Lower leg skin (tissue), 4 donors: ENCODE measurements at regions not wholly inside any gene's neighbourhood (a gene's known extent, or its start where the extent isn't known, plus 50 kb on each side); places are given as distances from the start of the nearest gene placed in this dataset.

Experiments used
- DNase-seq, 2 donors: peaks; one replicate each; pipeline ENCODE4 v3.0.0-alpha.2; 2019; ENCODE audit warnings: low spot score in 2 of 2
- H3K4me3 ChIP-seq: fragments of 200-600 bp; sonication (generic); 2 replicates; pipeline ENCODE4 v1.5.1; 2017; ENCODE audit warnings: mild to moderate bottlenecking, low read depth; ENCODE audit not compliant: poor library complexity, severe bottlenecking
- POLR2A ChIP-seq, 2 donors: fragments of 450-650 bp; IDR thresholded peaks; one replicate each; pipeline ENCODE4 v1.6.1; 2016 to 2017; ENCODE audit warnings: antibody characterized with exemption in 2 of 2, mild to moderate bottlenecking in 1 of 2, moderate library complexity in 1 of 2
- WGBS, 2 donors: methylation state at CpG; one replicate each; pipeline ENCODE4 v1.1.5; 2018; 5-methylcytosine and 5-hydroxymethylcytosine counted together
- intact Hi-C: fragments of 100-400 bp; cut with DNase I; formaldehyde crosslinking; loops from one replicate; pipeline ENCODE4 v1.15.0; 2023; ENCODE audit warnings: low total_unique reads
- TF ChIP-seq, protein P1 (sequence below), 3 donors: fragments of 450-650 bp; IDR thresholded peaks; one replicate each; pipeline ENCODE4 v1.5.1; 2016; ENCODE audit warnings: antibody characterized with exemption in 3 of 3, mild to moderate bottlenecking in 3 of 3, moderate library complexity in 2 of 3

DNA sequence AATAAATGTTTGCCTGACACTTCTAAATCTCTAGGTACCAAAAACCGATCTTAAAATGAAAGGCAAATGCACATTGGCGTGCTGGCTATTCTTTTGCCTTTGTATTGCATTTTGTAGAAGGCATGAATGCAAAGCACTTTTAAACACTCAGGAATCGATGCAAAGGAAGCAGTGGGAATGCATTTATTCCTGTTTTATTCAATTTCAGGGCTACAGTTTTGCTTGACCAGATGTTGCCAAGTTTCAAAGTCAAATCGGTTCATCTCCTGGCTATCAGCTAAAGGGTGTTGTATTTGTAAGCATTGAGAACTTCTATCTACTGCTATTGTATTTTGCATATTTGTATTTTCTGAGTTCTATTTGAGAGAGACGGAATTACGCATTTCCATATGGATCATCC lies 659.8 kb upstream of the SLC35B3 start:
- DNase-seq: no peak
- TF ChIP-seq, protein P1, sequence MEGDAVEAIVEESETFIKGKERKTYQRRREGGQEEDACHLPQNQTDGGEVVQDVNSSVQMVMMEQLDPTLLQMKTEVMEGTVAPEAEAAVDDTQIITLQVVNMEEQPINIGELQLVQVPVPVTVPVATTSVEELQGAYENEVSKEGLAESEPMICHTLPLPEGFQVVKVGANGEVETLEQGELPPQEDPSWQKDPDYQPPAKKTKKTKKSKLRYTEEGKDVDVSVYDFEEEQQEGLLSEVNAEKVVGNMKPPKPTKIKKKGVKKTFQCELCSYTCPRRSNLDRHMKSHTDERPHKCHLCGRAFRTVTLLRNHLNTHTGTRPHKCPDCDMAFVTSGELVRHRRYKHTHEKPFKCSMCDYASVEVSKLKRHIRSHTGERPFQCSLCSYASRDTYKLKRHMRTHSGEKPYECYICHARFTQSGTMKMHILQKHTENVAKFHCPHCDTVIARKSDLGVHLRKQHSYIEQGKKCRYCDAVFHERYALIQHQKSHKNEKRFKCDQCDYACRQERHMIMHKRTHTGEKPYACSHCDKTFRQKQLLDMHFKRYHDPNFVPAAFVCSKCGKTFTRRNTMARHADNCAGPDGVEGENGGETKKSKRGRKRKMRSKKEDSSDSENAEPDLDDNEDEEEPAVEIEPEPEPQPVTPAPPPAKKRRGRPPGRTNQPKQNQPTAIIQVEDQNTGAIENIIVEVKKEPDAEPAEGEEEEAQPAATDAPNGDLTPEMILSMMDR (IDR thresholded peaks at IDR 0.05): no peak
- TF ChIP-seq POLR2A (IDR thresholded peaks at IDR 0.05): no peak
- 87 to 95% methylated on average over 6 of the region's 6 CpGs for WGBS, 2 donors
- intact Hi-C loops: no loop called here
- no peak overlapping the region for H3K4me3 ChIP-seq

DNA sequence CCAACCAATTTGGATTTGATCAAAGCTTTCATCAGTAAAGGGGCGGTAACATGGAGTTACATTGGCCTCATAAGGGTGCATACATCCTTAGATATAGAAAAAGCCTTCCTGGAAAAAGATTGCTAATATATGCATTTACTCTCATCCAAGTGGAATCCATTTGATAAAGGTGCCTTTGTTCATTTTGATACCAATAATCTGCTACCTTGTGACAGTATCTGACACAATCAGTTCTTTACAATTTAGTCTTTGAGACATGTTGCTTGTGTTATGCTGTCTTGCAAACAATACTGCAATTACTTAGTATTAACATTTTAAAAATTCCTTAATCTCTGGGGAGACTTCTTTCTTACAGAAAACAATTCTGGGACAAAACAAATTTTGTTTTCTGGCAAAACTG lies 654.4 kb upstream of the SLC35B3 start:
- WGBS, 2 donors: 93 to 94% methylated on average over 1 of the region's 1 CpG
- intact Hi-C loops: no loop called here

DNA sequence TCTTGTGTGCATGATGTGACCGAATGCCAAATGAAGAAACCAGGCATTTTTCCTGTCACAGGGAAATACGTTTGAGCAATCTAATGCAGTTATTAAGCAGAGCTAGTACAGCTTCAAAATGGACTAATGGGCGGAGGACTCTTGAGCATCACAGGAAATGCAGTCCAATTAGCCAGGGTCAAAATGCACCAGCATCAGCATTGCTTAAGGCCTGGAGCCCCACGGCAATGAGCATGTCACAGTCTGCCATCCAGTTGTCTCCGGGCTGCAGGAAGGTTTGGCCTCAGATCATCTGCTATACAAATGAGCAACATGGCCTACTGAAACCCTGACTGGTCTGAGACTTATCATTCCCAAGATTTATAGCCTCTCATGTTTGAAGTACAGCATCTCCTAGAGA lies 652.1 kb upstream of the SLC35B3 start:
- intact Hi-C loops: no loop called here
- no peak for DNase-seq
- WGBS, 2 donors: 87 to 91% methylated on average over 5 of the region's 5 CpGs
- no peak overlapping the region for H3K4me3 ChIP-seq
- TF ChIP-seq, protein P1 (IDR thresholded peaks at IDR 0.05): no peak
- TF ChIP-seq POLR2A (IDR thresholded peaks at IDR 0.05): no peak

More for the DNA sequence above, 654.4 kb upstream of the SLC35B3 start:
- no peak overlapping the region for H3K4me3 ChIP-seq
- TF ChIP-seq, protein P1 (IDR thresholded peaks at IDR 0.05): no peak
- no peak for TF ChIP-seq POLR2A (IDR thresholded peaks at IDR 0.05)
- DNase-seq: no peak

DNA sequence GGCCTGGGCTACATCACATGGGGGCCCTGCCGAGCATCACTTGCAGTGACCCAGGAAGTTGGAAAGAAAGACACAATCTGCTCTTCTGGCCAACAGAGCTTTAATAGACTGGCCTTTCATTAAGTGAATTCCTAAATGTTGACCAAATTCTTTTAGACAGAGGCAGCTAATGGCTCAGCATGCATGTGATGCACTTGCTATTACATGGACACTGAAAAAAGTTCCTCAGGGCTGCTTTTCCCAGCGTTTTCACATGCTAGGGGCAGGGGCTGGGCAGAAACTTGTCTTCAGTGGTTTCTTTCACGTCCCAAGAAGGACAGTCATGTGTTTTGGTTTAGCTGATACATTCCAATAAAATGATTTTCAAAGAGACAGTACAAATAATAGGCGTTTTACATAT lies 651.0 kb upstream of the SLC35B3 start:
- DNase-seq: no peak
- 53 to 57% methylated on average over 4 of the region's 4 CpGs for WGBS, 2 donors
- intact Hi-C loops: no loop called here
- H3K4me3 ChIP-seq: no peak overlapping the region
- TF ChIP-seq POLR2A (IDR thresholded peaks at IDR 0.05): no peak
- TF ChIP-seq, protein P1 (IDR thresholded peaks at IDR 0.05): no peak

DNA sequence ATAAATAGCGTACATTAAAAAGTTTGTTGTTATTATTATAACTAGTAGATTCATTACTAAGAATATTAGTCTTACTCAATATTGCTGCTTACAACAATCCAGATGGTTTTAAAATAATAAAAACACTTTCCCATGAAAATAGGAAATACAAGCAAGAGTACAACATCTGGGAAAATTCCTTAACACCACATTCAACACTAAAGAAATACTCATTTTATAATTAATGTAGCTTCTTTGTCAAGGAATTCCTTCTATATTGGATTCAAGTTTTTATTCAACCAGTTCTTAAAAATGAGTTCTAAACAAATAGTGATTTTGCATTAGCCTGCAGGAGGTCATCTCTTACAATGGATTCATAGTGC lies 650.3 kb upstream of the SLC35B3 start:
- WGBS, 2 donors: 87 to 94% methylated on average over 1 of the region's 1 CpG
- no peak for TF ChIP-seq POLR2A (IDR thresholded peaks at IDR 0.05)
- TF ChIP-seq, protein P1 (IDR thresholded peaks at IDR 0.05): no peak
- intact Hi-C loops: no loop called here
- DNase-seq: no peak
- H3K4me3 ChIP-seq: no peak overlapping the region

DNA sequence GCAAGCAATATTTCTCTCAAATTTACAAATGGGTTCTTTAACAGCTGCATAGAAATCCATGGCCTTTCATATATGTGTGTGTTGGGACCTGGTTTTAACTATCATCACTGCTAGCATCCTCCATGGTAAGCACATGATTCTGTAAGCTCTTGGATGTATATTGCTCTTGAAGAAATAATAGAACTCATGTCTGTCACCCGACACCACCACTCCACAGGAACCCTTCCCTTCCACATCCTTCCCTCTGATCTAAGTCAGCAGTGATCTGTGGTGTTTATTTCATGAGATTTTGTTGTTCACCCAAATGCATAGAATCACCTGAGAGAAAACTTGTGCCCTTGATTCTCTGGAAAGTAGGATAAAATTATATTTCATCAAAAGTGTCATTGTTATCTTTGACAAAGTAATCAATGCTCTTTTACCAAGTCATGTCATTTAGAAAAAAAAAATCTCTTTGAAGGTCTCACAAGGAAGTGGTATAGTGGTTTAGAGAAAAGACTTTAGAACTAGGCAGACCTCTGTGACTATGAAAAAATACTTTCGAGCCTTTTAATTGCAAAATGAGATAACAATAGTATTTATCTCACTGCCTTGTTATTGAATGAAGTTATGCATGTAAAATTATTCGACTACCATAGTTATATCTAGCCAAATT lies 649.8 kb upstream of the SLC35B3 start:
- TF ChIP-seq, protein P1 (IDR thresholded peaks at IDR 0.05): no peak
- no peak for TF ChIP-seq POLR2A (IDR thresholded peaks at IDR 0.05)
- WGBS, 2 donors: 77% methylated on average over 3 of the region's 3 CpGs
- DNase-seq: no peak
- intact Hi-C loops: no loop called here
- H3K4me3 ChIP-seq: no peak overlapping the region
